Kidney (tissue), 13 donors: ENCODE measurements at regions not wholly inside any gene's neighbourhood (a gene's known extent, or its start where the extent isn't known, plus 50 kb on each side); places are given as distances from the start of the nearest gene placed in this dataset.

Experiments
- DNase-seq, 5 donors: peaks; one replicate each; pipeline ENCODE4 v3.0.0-alpha.2; 2013 to 2020
- FAIRE-seq: peaks from 2 replicates; lab custom pipeline; 2012; peaks lifted over from hg19 to GRCh38; lab: Jason Lieb, UNC
- H3K27ac ChIP-seq, 2 donors: one replicate each; pipeline ENCODE4 v1.7.0; 2013; ENCODE audit warnings: low read depth in 2 of 2, low read length in 2 of 2, inconsistent platforms in 1 of 2
- H3K27me3 ChIP-seq: one replicate; pipeline ENCODE4 v1.7.1; 2013; ENCODE audit warnings: low read length, inconsistent platforms; ENCODE audit not compliant: control insufficient read depth, insufficient read depth
- H3K36me3 ChIP-seq, 3 donors: one replicate each; pipeline versions ENCODE4 v1.7.0 to v1.7.1; 2013; ENCODE audit warnings: low read length in 3 of 3, control low read depth in 1 of 3, inconsistent platforms in 1 of 3; ENCODE audit not compliant: insufficient read depth in 3 of 3, control insufficient read depth in 2 of 3
- H3K4me1 ChIP-seq, 3 donors: one replicate each; pipeline versions ENCODE4 v1.7.0 to v1.7.1; 2013; ENCODE audit warnings: low read length in 3 of 3, inconsistent platforms in 1 of 3, low read depth in 1 of 3; ENCODE audit not compliant: control insufficient read depth in 2 of 3, insufficient read depth in 2 of 3
- H3K4me3 ChIP-seq, 3 donors: one replicate each; pipeline versions ENCODE4 v1.7.0 to v1.8.1; 2013; ENCODE audit warnings: low read length in 3 of 3, control low read depth in 1 of 3, inconsistent platforms in 1 of 3
- H3K9ac ChIP-seq, 3 donors: one replicate each; pipeline versions ENCODE4 v1.7.0 to v1.7.1; 2013; ENCODE audit warnings: low read length in 3 of 3, control low read depth in 1 of 3, inconsistent platforms in 1 of 3
- H3K9me3 ChIP-seq, 3 donors: one replicate each; pipeline versions ENCODE4 v1.7.0 to v1.7.1; 2013; ENCODE audit warnings: low read length in 3 of 3, control low read depth in 1 of 3, inconsistent platforms in 1 of 3; ENCODE audit not compliant: control insufficient read depth in 2 of 3, insufficient read depth in 1 of 3
- intact Hi-C: fragments of 100-400 bp; cut with DNase I; formaldehyde crosslinking; loops from one replicate; pipeline ENCODE4 v1.11.1; 2022
- TF ChIP-seq, protein P1 (sequence below): IDR thresholded peaks from 3 replicates; pipeline ENCODE4 v1.5.1; 2012; ENCODE audit warnings: mild to moderate bottlenecking, moderate library complexity, borderline replicate concordance; ENCODE audit not compliant: insufficient read depth; ENCODE audit errors: extremely low read depth
- donor health status: control.
- donor health status: control.
- donor health status: control.
- donor health status: control.
- donor health status: control.
- donor health status: DM: yes; HTN: yes; CAD: no.
- donor health status: Normal renal cell carcinoma (clear cell type).

DNA sequence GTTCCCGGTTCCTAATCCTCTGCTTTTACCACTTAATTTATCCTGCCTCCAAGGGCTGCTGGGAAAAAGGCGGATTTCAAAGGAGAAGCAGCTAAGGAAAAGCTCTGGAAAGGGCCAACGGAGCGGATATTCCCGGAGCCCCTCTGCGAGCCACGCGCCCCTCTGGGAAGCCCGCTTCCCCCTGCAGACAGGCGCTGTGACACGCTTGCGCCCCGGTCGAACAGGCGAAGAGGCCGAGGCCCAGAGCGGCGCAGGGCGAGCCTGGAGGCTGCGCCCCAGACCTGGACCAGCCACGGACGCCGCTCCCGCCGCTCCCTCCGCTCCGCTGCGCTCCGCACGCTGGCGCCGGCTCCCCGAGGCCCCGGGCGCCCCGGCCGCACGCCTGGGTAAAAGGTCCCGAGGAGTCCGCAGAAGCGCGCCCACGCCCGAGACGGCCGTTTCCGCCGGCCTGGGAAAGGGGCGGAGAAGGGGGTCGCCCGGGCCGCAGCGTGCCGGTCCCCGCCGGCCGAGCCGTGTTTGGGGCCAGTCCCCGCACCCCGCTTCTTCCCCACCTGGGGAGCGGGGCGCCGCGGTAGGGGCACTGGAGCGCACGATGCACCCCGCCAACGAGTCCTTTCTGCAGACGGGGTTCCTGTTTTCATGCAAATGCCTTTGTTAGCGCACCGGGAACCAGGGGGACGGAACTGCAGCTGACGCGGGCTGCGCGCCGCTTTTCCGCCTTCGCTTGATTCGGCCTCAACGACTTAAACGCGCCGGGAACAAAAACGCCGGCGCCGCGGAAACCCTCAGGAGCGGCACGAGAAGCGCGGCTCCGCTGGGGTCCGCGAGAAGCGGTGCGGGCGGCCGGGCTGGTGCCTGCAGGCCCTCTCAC, 91.9 kb upstream of the SIRPA start:
- FAIRE-seq: no peak
- peak overlapping the region in 1 of 3 donors; percentile 46 for H3K4me3 ChIP-seq
- H3K27ac ChIP-seq: no peak overlapping the region
- H3K36me3 ChIP-seq: no peaks in the 10 kb centered on the region
- no peaks in the 10 kb centered on the region for H3K4me1 ChIP-seq
- H3K27me3 ChIP-seq: no peaks in the 10 kb centered on the region
- intact Hi-C loops: no loop called here
- H3K9ac ChIP-seq: no peak overlapping the region
- peak; percentile 75 to 88 (median 82) for DNase-seq
- no peaks in the 10 kb centered on the region for H3K9me3 ChIP-seq
- TF ChIP-seq, protein P1, sequence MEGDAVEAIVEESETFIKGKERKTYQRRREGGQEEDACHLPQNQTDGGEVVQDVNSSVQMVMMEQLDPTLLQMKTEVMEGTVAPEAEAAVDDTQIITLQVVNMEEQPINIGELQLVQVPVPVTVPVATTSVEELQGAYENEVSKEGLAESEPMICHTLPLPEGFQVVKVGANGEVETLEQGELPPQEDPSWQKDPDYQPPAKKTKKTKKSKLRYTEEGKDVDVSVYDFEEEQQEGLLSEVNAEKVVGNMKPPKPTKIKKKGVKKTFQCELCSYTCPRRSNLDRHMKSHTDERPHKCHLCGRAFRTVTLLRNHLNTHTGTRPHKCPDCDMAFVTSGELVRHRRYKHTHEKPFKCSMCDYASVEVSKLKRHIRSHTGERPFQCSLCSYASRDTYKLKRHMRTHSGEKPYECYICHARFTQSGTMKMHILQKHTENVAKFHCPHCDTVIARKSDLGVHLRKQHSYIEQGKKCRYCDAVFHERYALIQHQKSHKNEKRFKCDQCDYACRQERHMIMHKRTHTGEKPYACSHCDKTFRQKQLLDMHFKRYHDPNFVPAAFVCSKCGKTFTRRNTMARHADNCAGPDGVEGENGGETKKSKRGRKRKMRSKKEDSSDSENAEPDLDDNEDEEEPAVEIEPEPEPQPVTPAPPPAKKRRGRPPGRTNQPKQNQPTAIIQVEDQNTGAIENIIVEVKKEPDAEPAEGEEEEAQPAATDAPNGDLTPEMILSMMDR: no peak

GRCh38 chr20:1802385-1803060, 92.7 kb upstream of the SIRPA start:
- intact Hi-C loops: no loop called here
- FAIRE-seq: no peak
- no peaks in the 10 kb centered on the region for H3K36me3 ChIP-seq

GRCh38 chr20:1801929-1802306, 93.3 kb upstream of the SIRPA start:
- no peak for DNase-seq
- Histone ChIP-seq H3K4me3 (no peak overlapping the region), H3K27ac (no peak overlapping the region), H3K36me3 (no peaks in the 10 kb centered on the region), H3K27me3 (no peaks in the 10 kb centered on the region), H3K4me1 (no peaks in the 10 kb centered on the region), H3K9ac (no peak overlapping the region), H3K9me3 (no peaks in the 10 kb centered on the region)
- FAIRE-seq: no peak
- intact Hi-C loops: no loop called here
- TF ChIP-seq, protein P1: no peak

More at GRCh38 chr20:1802385-1803060, 92.7 kb upstream of the SIRPA start:
- H3K9ac ChIP-seq: no peak overlapping the region
- peak; percentile 84 to 90 (median 86) for DNase-seq
- no peak overlapping the region for H3K27ac ChIP-seq
- TF ChIP-seq, protein P1: peak; percentile 43
- H3K4me1 ChIP-seq: no peaks in the 10 kb centered on the region
- H3K9me3 ChIP-seq: no peaks in the 10 kb centered on the region
- H3K4me3 ChIP-seq: peak overlapping the region in 2 of 3 donors; percentile 34 to 46
- no peaks in the 10 kb centered on the region for H3K27me3 ChIP-seq
